GM12878 (cell line): ENCODE measurements at regions not wholly inside any gene's neighbourhood (a gene's known extent, or its start where the extent isn't known, plus 50 kb on each side); places are given as distances from the start of the nearest gene placed in this dataset.

ENCODE experiments used
- ATAC-seq: fragments of 200-7000 bp; cut with Tn5 transposase; 3 replicates; pipeline ENCODE4 v1.9.1; 2020; ENCODE audit warnings: mild to moderate bottlenecking, moderate library complexity
- BruUV-seq: library from RNA; stranded (reverse); fragments of 400-500 nt; replicated peaks from 2 replicates; lab custom pipeline; 2021; lab: Mats Ljungman, UMichigan
- CTCF ChIA-PET: fragments of 300-600 bp; sonication (Branson Sonifier 250); formaldehyde crosslinking; extraction: SDS; loops from one replicate; lab custom pipeline; 2021; ENCODE audit warnings: inconsistent platforms; lab: Yijun Ruan, JAX
- POLR2A ChIA-PET: fragments of 350-600 bp; formaldehyde crosslinking; extraction: SDS; loops from one replicate; lab custom pipeline; 2021; ENCODE audit warnings: inconsistent platforms; lab: Charles Lee
- RAD21 ChIA-PET: fragments of 300-600 bp; sonication (Branson Sonifier 250); formaldehyde crosslinking; loops from one replicate; lab custom pipeline; 2023; ENCODE audit warnings: antibody characterized with exemption; ENCODE audit not compliant: unreplicated experiment; lab: Charles Lee
- SMC1A ChIA-PET: fragments of 300-600 bp; sonication (Branson Sonifier 250); formaldehyde crosslinking; loops from one replicate; lab custom pipeline; 2023; ENCODE audit not compliant: unreplicated experiment, uncharacterized antibody; lab: Charles Lee
- DNase-seq: peaks from one replicate; pipeline ENCODE4 v3.0.0-alpha.2; 2011; ENCODE audit warnings: low read depth, low spot score
- FAIRE-seq: peaks from 3 replicates; lab custom pipeline; 2011; peaks lifted over from hg19 to GRCh38; lab: Jason Lieb, UNC
- H2AFZ ChIP-seq: 2 replicates; pipeline ENCODE4 v1.6.0; 2011; ENCODE audit warnings: low read depth, low read length, control low read depth; ENCODE audit not compliant: control insufficient read depth
- H3K27ac ChIP-seq: 2 replicates; pipeline ENCODE4 v1.5.1; 2011; ENCODE audit warnings: control low read depth; ENCODE audit not compliant: control insufficient read depth, insufficient read depth
- H3K27me3 ChIP-seq, 2 experiments: replicated peaks in 1 of 2; 2 replicates each; pipeline versions ENCODE4 v1.6.0 to v1.6.1; 2011; ENCODE audit warnings: low read length in 1 of 2; ENCODE audit not compliant: control insufficient read depth in 2 of 2, insufficient read depth in 2 of 2
- H3K36me3 ChIP-seq, 2 experiments: 2 replicates each; pipeline ENCODE4 v1.5.1; 2011; ENCODE audit warnings: low read length in 1 of 2; ENCODE audit not compliant: control insufficient read depth in 2 of 2, insufficient read depth in 2 of 2
- H3K4me1 ChIP-seq: 2 replicates; pipeline ENCODE4 v1.6.1; 2011; ENCODE audit warnings: mild to moderate bottlenecking, low read length, moderate library complexity, mixed read lengths; ENCODE audit not compliant: control insufficient read depth, insufficient read depth
- H3K4me2 ChIP-seq: 2 replicates; pipeline ENCODE4 v1.6.0; 2011; ENCODE audit warnings: control low read depth; ENCODE audit not compliant: control insufficient read depth, insufficient read depth
- H3K4me3 ChIP-seq: fragments of 200-600 bp; sonication (generic); 2 replicates; pipeline ENCODE4 v1.5.1; 2016
- H3K79me2 ChIP-seq: 2 replicates; pipeline ENCODE4 v1.6.0; 2011; ENCODE audit warnings: low read length; ENCODE audit not compliant: control insufficient read depth, insufficient read depth
- H3K9ac ChIP-seq: 2 replicates; pipeline ENCODE4 v1.8.0; 2011; ENCODE audit warnings: low read length, control low read depth, mixed read lengths; ENCODE audit not compliant: control insufficient read depth, insufficient read depth
- H3K9me3 ChIP-seq: replicated peaks from 3 replicates; pipeline ENCODE4 v1.5.1; 2011; ENCODE audit warnings: mild to moderate bottlenecking, low read length; ENCODE audit not compliant: control insufficient read depth, insufficient read depth
- H4K20me1 ChIP-seq: 2 replicates; pipeline ENCODE4 v1.6.0; 2011; ENCODE audit not compliant: control insufficient read depth, insufficient read depth
- IKZF1 ChIP-seq: fragments of 450-650 bp; conservative IDR thresholded peaks from 2 replicates; pipeline ENCODE4 v1.6.1; 2017; ENCODE audit warnings: antibody characterized with exemption, mild to moderate bottlenecking
- SMARCA5 ChIP-seq: fragments of 450-650 bp; IDR thresholded peaks from 2 replicates; pipeline ENCODE4 v1.6.1; 2017; ENCODE audit warnings: mild to moderate bottlenecking
- SREBF1 ChIP-seq: IDR thresholded peaks from 2 replicates; pipeline ENCODE4 v1.6.1; 2012; ENCODE audit warnings: mild to moderate bottlenecking, low read length
- ZZZ3 ChIP-seq: IDR thresholded peaks from 2 replicates; pipeline ENCODE4 v1.6.1; 2011; ENCODE audit warnings: low read depth; ENCODE audit not compliant: control insufficient read depth, insufficient read length
- WGBS: methylation state at CpG from one replicate; pipeline ENCODE4 v1.1.6; 2016; ENCODE audit warnings: low lambda C conversion rate; ENCODE audit not compliant: insufficient replicate concordance, insufficient coverage; ENCODE audit errors: missing lambda C conversion rate; 5-methylcytosine and 5-hydroxymethylcytosine counted together
- in situ Hi-C: fragments of 300-500 bp; cut with MboI; formaldehyde crosslinking; loops from 9 replicates; pipeline ENCODE4 v1.14.3; 2018; ENCODE audit warnings: mixed read lengths
- intact Hi-C: fragments of 100-400 bp; cut with micrococcal nuclease; formaldehyde crosslinking; loops from one replicate; pipeline ENCODE4 v1.14.2; 2022; ENCODE audit not compliant: unreplicated experiment
- TF ChIP-seq, protein P1 (sequence below): IDR thresholded peaks from 2 replicates; pipeline ENCODE4 v1.6.1; 2012; ENCODE audit warnings: low read length, inconsistent platforms
- TF ChIP-seq, protein P2 (sequence below): IDR thresholded peaks from 2 replicates; pipeline ENCODE4 v1.6.1; 2011; ENCODE audit warnings: borderline replicate concordance, low read depth, mild to moderate bottlenecking, moderate library complexity, mixed read lengths, low read length; ENCODE audit not compliant: insufficient read depth; ENCODE audit errors: extremely low read length
- TF ChIP-seq, protein P3 (sequence below), 3 experiments: IDR thresholded peaks in 2 of 3; conservative IDR thresholded peaks in 1 of 3; 2 replicates each; pipeline ENCODE4 v1.5.1; 2011; ENCODE audit warnings: low read depth in 3 of 3, low read length in 3 of 3, mild to moderate bottlenecking in 3 of 3, control low read depth in 2 of 3, moderate library complexity in 2 of 3, inconsistent platforms in 1 of 3, mixed read lengths in 1 of 3; ENCODE audit not compliant: control insufficient read depth in 2 of 3, insufficient read depth in 1 of 3; ENCODE audit errors: extremely low read depth in 1 of 3
- TF ChIP-seq, protein P4 (sequence below): fragments of 450-650 bp; IDR thresholded peaks from 2 replicates; pipeline ENCODE4 v1.6.1; 2017; ENCODE audit warnings: mild to moderate bottlenecking, moderate library complexity
- TF ChIP-seq, protein P5 (sequence below): fragments of 450-650 bp; IDR thresholded peaks from 2 replicates; pipeline ENCODE4 v1.6.1; 2014; ENCODE audit warnings: mild to moderate bottlenecking

DNA sequence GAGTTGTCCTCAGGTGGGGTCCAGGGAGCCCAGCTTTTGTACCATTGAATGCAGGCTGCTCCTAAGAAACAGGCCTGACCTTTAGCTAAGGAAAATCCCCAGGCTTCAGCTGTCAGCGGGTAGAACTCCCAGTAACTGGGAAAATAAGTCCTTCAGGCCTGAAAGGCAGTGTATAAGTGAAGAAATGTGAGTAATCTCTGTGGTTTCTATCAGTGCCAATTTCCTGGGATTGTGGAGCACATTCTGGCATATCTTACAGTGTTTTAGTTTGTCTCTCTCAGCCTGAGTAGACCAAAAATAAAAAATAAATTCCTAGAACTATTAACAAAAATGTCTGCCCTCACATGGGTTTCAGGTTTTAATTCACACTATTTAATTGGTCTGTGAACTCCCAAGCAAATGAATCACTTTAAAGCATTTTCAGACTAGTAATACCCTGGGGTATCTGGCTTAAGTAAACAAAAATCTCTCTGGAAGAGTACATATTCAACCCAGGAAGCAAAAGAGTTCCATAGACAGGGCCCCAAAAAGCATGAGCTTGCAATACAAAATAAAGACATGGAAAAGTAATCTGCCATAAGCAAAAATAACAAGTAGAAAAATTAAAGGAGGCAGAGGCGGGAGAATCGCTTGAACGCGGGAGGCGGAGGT, 566.2 kb upstream of the NOX3 start:
- ATAC-seq: no peak
- Histone ChIP-seq H4K20me1 (no peaks in the 10 kb centered on the region), H3K4me1 (no peaks in the 10 kb centered on the region), H3K27me3 (no peaks in the 10 kb centered on the region), H3K27ac (no peak overlapping the region), H3K4me3 (no peak overlapping the region), H3K4me2 (no peak overlapping the region), H3K36me3 (no peaks in the 10 kb centered on the region), H3K9me3 (no peaks in the 10 kb centered on the region; the same call in 2 of the 3 replicates), H2AFZ (no peak overlapping the region), H3K79me2 (no peaks in the 10 kb centered on the region), H3K9ac (no peak overlapping the region)
- ChIA-PET RAD21 (no interaction called here), CTCF (no interaction called here), SMC1A (no interaction called here), POLR2A (no interaction called here)
- TF ChIP-seq SMARCA5: no peak
- no peak for TF ChIP-seq SREBF1
- TF ChIP-seq, protein P1, sequence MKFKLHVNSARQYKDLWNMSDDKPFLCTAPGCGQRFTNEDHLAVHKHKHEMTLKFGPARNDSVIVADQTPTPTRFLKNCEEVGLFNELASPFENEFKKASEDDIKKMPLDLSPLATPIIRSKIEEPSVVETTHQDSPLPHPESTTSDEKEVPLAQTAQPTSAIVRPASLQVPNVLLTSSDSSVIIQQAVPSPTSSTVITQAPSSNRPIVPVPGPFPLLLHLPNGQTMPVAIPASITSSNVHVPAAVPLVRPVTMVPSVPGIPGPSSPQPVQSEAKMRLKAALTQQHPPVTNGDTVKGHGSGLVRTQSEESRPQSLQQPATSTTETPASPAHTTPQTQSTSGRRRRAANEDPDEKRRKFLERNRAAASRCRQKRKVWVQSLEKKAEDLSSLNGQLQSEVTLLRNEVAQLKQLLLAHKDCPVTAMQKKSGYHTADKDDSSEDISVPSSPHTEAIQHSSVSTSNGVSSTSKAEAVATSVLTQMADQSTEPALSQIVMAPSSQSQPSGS: no peak
- TF ChIP-seq, protein P2, sequence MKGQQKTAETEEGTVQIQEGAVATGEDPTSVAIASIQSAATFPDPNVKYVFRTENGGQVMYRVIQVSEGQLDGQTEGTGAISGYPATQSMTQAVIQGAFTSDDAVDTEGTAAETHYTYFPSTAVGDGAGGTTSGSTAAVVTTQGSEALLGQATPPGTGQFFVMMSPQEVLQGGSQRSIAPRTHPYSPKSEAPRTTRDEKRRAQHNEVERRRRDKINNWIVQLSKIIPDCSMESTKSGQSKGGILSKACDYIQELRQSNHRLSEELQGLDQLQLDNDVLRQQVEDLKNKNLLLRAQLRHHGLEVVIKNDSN: no peak
- TF ChIP-seq, protein P3, sequence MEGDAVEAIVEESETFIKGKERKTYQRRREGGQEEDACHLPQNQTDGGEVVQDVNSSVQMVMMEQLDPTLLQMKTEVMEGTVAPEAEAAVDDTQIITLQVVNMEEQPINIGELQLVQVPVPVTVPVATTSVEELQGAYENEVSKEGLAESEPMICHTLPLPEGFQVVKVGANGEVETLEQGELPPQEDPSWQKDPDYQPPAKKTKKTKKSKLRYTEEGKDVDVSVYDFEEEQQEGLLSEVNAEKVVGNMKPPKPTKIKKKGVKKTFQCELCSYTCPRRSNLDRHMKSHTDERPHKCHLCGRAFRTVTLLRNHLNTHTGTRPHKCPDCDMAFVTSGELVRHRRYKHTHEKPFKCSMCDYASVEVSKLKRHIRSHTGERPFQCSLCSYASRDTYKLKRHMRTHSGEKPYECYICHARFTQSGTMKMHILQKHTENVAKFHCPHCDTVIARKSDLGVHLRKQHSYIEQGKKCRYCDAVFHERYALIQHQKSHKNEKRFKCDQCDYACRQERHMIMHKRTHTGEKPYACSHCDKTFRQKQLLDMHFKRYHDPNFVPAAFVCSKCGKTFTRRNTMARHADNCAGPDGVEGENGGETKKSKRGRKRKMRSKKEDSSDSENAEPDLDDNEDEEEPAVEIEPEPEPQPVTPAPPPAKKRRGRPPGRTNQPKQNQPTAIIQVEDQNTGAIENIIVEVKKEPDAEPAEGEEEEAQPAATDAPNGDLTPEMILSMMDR (IDR thresholded peaks at IDR 0.05 in 2 of 3, conservative IDR thresholded peaks at IDR 0.05 in 1 of 3; ENCODE audit: control insufficient read depth in 2 of 3, extremely low read depth in 1 of 3, insufficient read depth in 1 of 3, low read depth in 3 of 3, low read length in 3 of 3): no peak
- TF ChIP-seq IKZF1: no peak
- TF ChIP-seq, protein P4, sequence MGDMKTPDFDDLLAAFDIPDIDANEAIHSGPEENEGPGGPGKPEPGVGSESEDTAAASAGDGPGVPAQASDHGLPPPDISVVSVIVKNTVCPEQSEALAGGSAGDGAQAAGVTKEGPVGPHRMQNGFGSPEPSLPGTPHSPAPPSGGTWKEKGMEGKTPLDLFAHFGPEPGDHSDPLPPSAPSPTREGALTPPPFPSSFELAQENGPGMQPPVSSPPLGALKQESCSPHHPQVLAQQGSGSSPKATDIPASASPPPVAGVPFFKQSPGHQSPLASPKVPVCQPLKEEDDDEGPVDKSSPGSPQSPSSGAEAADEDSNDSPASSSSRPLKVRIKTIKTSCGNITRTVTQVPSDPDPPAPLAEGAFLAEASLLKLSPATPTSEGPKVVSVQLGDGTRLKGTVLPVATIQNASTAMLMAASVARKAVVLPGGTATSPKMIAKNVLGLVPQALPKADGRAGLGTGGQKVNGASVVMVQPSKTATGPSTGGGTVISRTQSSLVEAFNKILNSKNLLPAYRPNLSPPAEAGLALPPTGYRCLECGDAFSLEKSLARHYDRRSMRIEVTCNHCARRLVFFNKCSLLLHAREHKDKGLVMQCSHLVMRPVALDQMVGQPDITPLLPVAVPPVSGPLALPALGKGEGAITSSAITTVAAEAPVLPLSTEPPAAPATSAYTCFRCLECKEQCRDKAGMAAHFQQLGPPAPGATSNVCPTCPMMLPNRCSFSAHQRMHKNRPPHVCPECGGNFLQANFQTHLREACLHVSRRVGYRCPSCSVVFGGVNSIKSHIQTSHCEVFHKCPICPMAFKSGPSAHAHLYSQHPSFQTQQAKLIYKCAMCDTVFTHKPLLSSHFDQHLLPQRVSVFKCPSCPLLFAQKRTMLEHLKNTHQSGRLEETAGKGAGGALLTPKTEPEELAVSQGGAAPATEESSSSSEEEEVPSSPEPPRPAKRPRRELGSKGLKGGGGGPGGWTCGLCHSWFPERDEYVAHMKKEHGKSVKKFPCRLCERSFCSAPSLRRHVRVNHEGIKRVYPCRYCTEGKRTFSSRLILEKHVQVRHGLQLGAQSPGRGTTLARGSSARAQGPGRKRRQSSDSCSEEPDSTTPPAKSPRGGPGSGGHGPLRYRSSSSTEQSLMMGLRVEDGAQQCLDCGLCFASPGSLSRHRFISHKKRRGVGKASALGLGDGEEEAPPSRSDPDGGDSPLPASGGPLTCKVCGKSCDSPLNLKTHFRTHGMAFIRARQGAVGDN: no peak
- TF ChIP-seq, protein P5, sequence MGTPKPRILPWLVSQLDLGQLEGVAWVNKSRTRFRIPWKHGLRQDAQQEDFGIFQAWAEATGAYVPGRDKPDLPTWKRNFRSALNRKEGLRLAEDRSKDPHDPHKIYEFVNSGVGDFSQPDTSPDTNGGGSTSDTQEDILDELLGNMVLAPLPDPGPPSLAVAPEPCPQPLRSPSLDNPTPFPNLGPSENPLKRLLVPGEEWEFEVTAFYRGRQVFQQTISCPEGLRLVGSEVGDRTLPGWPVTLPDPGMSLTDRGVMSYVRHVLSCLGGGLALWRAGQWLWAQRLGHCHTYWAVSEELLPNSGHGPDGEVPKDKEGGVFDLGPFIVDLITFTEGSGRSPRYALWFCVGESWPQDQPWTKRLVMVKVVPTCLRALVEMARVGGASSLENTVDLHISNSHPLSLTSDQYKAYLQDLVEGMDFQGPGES: no peak
- no peak for TF ChIP-seq ZZZ3
- in situ Hi-C loops: no loop called here
- WGBS: 75% methylated on average over 6 of the region's 6 CpGs
- DNase-seq: no peak
- intact Hi-C loops: no loop called here
- no peak for FAIRE-seq
- no TSS peak for BruUV-seq
